GM21723 (cell line): ENCODE measurements at regions not wholly inside any gene's neighbourhood (a gene's known extent, or its start where the extent isn't known, plus 50 kb on each side); places are given as distances from the start of the nearest gene placed in this dataset.

Experiments used
- ATAC-seq: cut with Tn5 transposase; IDR thresholded peaks from one replicate; pipeline ENCODE4 v1.9.1; 2021; ENCODE audit warnings: mild to moderate bottlenecking, moderate library complexity; ENCODE audit not compliant: unreplicated experiment

DNA sequence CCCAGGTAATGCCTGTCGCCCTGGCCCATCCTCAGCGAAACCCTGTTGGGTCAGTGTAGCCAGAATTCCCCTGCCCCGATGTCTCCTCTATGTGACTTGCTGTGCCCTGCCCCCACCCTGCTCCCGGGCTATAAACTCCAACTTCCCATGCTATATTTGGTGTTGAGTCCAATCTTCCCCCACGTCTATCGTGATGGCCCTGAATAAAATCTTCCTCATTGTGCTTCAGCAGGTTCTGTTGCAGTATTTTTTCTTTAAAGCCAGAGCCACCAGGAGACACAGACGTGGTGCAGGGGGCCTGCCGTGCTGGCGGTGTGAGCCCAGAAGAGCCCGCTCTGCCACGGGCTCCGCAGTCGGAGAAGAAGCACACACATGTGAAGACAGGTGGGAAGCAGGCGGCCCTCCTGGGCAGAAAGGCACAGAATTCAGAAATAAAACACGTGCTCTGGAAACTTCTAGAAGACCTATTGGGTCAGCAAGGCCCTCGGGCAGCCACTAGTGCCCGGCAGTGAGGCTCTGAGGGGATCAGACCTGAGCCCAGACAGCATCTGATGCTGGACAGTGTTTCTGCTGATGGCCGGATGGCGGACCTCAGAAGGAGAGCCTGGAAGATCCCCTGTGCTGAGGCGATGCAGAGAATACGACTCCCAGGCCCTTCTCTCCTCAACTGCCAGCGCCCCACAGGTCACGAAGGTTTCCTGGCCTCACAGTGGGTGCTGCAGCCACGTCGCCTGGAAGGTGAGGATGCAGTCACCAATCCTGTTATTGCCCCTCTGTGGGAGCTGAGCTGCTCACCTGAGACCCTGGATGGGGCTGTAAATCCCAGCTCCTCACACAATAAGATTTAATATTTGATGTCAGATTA is 501.9 kb downstream of the BRD1 start:
- ATAC-seq: no peak

- no peak for ATAC-seq
These were observed 502.9 kb downstream of the BRD1 start for GRCh38 chr22:49324527-49325491.

- no peak for ATAC-seq
These were observed 503.8 kb downstream of the BRD1 start for GRCh38 chr22:49323751-49324415.

- no peak for ATAC-seq
These were observed 504.6 kb downstream of the BRD1 start for GRCh38 chr22:49322861-49323622.

DNA sequence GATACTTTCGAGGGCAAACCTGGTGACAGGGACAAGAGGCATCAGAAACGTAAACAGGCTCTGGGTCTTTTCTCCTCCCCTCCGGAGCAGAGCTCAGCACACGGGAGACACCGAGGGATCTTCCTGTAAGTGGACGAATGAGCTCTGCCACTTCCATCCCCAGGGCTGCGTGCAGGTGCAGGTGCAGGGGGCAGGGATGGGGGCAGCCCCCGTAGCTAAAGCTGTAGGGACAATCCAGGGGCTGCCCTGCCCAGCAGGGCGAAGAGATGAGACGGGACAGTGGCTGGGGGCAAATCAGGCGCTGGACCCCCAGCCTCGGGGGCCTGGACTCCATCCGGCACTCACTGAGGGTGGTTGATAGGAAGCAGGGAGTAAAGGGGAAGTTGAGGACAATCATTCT is 505.4 kb downstream of the BRD1 start:
- ATAC-seq: no peak

DNA sequence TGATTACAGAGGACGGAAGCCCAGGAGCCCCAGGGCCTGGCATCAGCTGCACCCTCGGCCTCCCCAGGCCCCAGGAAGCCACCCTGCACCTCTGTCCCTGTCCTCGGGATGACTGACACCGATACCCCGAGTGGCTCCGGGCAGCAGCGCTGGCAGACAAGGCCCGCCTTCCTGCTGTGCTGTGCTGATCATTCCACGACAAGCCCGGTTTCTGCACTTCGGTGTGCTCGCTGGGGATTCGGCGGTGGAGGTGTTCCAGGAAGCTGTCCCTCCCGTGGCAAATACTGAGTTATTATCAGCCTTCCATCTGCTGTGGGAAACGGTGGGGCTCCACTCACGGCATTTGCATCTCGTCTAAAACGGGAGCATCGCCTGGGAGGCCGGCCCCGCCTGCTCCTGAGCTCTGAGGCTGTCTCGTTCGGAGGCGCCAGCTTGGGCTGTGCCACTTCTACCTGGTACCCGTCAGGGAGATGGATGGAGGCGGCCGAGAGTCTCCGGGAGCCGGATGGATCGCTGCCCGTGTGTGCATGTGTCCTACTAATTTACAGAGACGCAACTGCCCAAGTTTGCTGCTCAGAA is 506.1 kb downstream of the BRD1 start:
- no peak for ATAC-seq

- no peak for ATAC-seq
These were observed 506.8 kb downstream of the BRD1 start for GRCh38 chr22:49320714-49321476.

GRCh38 chr22:49317369-49317768 is 510.3 kb downstream of the BRD1 start:
- no peak for ATAC-seq

DNA sequence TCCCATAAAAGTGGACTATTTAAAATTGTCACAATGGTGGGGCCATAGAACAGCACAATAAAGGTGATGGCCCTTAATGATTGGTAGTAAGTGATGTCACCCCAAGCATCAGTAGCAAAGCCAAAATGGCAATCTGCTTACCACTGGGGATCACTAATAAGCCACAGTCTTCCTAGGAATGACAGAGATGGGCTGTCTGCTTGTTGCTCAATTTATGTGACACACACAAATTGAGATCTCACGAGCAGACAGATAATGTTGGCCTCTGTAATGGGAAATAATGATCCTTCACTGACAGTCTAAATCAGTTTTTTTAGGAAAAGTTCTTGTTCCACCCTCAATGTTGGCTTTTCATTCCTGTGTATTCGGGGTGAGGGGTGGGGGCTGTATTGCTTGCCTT is 515.1 kb downstream of the BRD1 start:
- ATAC-seq: no peak

- ATAC-seq: no peak
These were observed 517.3 kb downstream of the BRD1 start for GRCh38 chr22:49310354-49310753.

DNA sequence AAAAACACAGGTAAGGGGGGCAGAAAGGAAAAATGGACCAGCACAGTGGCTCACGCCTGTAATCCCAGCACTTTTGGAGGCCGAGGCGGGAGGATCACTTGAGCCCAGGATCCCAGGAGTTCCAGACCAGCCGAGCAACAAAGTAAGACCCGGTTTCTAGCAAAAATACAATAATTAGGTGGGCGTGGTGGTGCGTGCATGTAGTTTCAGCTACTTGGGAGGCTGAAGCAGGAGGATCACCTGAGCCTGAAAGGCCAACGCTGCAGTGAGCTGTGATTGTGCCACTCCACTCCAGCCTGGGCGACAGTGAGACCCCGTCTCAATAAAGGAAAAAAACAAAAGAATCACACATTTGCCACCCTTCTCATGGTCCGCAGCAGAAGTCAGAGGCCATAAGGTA is 519.4 kb downstream of the BRD1 start:
- no peak for ATAC-seq

GRCh38 chr22:49307870-49308269 is 519.8 kb downstream of the BRD1 start:
- no peak for ATAC-seq

DNA sequence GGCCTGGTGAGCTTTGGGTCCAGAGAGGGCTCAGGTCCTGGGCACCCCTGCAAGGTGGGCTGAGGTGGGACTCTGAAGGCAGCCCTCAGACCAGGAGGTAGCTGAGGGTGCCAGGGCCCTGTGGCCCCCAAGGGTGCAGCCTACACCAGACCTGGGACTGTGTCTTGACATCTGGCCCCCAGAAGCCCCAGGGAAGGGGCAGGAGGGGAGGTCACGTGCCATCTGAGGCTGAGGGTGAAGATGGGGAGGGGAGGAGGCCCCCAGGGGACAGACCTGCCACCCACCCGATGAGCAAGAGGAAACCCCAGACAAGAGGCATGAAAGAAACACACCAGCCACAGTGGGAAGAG is 520.2 kb downstream of the BRD1 start:
- ATAC-seq: no peak

GRCh38 chr22:49306632-49307480 is 520.8 kb downstream of the BRD1 start:
- ATAC-seq: no peak

- no peak for ATAC-seq
These were observed 521.6 kb downstream of the BRD1 start for GRCh38 chr22:49305966-49306631.

DNA sequence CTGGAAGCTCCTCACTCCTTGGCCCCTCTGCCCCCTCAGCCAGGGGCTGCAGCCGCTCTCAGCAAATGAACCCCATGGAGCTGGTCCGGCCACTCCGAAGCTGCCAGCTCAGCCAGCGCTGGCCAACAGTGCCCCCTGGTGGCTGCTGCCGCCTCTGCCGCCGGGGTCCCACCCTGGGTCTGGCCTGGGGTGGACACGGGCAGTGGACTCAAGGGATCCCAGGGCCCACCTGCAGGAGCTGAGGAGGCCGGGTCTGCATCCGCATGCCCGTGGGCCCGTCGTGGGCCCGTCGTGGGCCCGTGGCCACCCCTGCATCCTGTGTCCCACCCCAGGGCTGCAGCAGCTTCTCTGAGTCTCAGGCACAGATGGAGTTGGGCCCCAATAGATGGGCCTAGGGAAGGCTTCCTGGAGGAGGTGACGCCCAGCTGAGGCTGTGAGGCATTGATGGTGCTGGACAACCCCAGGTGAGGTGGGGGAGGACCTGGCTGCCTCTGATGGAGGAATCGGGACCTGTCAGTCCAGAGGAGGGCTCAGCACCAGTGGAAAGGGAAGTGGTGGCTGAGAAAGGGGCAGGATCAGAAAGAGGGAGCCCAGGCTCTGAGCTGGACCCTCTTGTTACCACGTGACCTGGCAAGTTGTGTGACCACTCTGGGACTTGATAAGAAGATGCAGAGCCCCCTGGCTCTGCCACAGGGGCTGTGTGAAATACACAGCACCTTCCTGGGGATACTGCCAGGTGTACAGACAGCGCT is 522.3 kb downstream of the BRD1 start:
- ATAC-seq: no peak

DNA sequence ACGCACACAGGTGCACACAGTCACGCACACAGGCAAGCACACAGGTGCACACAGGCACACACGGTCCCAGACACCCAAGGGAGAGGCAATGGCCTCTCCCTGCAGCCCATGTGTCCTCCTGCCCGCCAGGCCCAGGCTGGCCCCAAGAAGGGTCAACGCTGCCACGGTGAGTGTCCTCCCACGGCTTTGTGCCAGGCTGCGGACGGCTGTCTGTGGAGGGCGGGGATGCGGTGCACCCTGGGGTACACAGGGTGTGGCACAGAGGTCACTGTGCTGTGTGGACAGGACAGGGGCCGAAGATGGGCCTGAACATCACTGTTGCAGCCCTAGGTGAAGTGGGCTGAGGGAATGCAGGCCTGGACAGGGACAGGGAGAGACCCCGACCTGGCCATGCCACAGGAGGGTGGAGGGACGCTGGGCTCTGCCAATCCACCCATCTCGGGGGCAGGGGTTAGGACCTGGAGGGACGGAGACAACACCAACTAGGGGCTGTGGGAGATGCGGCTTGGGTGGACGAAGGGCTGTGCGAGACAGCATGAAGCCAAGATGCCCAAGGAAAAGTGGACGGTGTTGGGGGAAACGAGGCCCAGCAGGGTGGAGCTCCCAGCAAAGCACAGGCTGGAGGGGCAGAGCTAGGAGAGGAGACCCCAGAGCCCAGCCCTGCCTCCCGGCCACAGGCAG is 523.8 kb downstream of the BRD1 start:
- no peak for ATAC-seq
